ENCODE measurements at regions not wholly inside any gene's neighbourhood (a gene's known extent, or its start where the extent isn't known, plus 50 kb on each side); places are given as distances from the start of the nearest gene placed in this dataset.

DNA sequence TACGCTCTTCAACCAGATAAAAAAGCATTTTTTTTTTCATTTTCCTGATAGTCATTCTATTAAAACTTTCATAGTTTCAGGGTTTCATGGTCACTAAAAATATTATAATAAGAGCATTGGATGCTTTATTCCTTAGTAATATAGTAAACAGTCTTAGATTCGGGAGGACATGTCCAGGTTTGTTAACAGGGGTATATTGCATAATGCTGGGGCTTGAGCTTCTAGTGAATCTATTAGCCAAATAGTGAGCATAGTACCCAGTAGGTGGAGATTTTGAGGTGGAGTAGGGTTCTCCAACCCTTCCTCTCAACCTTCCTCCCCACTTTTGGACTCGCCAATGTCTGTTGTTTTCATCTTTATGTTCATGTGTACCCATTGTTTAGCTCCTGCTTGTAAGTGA, 277.4 kb upstream of the RGS6 start:
- TF ChIP-seq, protein P1, sequence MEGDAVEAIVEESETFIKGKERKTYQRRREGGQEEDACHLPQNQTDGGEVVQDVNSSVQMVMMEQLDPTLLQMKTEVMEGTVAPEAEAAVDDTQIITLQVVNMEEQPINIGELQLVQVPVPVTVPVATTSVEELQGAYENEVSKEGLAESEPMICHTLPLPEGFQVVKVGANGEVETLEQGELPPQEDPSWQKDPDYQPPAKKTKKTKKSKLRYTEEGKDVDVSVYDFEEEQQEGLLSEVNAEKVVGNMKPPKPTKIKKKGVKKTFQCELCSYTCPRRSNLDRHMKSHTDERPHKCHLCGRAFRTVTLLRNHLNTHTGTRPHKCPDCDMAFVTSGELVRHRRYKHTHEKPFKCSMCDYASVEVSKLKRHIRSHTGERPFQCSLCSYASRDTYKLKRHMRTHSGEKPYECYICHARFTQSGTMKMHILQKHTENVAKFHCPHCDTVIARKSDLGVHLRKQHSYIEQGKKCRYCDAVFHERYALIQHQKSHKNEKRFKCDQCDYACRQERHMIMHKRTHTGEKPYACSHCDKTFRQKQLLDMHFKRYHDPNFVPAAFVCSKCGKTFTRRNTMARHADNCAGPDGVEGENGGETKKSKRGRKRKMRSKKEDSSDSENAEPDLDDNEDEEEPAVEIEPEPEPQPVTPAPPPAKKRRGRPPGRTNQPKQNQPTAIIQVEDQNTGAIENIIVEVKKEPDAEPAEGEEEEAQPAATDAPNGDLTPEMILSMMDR (IDR thresholded peaks at IDR 0.05) = no peak
- DNase-seq (no peak), ATAC-seq (no peak), FAIRE-seq (no peak)
- Histone ChIP-seq H3K27ac (no peak overlapping the region), H3K27me3 (no peaks in the 10 kb centered on the region), H3K4me3 (no peak overlapping the region), H3K9me3 (no peaks in the 10 kb centered on the region), H3K4me1 (peaks cover 0 to 11% (median 0%) of the 10 kb centered on the region in 3 donors), H3K36me3 (no peaks in the 10 kb centered on the region)
- WGBS, 2 donors = 97 to 99% methylated on average over 3 of the region's 3 CpGs
- intact Hi-C loops (cut with DNase I) = no loop called here

DNA sequence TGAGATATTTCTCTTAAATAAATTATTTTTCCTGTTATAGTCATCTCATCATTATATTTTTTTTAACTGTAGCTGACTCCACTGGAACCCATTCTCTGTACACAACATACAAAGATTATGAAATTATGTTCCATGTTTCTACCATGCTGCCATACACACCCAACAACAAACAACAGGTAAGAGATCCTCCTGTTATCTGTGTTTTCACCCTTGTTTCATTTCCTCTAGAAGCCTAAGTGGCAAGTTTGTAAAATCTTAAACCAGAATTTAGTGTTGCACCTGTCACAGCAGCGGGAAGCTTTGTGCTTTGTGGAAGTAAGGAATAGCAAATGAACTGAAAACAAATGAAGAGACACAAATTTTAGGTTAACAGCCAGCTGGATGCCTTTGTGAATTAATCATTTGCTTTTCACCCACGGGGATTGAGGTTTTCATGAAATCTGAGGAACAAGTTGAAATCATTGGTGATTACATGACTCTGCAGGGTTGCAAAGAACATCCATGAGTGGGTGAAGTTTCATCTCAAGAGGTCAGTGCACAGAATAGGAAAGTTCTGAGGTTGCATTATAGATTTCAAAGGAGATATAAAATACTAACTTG, 273.9 kb upstream of the RGS6 start:
- Histone ChIP-seq H3K4me3 (no peak overlapping the region), H3K4me1 (peaks cover 0 to 13% (median 0%) of the 10 kb centered on the region in 3 donors), H3K27ac (no peak overlapping the region), H3K27me3 (no peaks in the 10 kb centered on the region), H3K9me3 (no peaks in the 10 kb centered on the region), H3K36me3 (peaks cover 0 to 11% (median 0%) of the 10 kb centered on the region in 3 donors)
- FAIRE-seq (no peak), DNase-seq (no peak), ATAC-seq (no peak)
- TF ChIP-seq, protein P1 (IDR thresholded peaks at IDR 0.05) = no peak
- WGBS, 2 donors = 64 to 66% methylated on average over 2 of the region's 2 CpGs
- intact Hi-C loops (cut with DNase I) = no loop called here

DNA sequence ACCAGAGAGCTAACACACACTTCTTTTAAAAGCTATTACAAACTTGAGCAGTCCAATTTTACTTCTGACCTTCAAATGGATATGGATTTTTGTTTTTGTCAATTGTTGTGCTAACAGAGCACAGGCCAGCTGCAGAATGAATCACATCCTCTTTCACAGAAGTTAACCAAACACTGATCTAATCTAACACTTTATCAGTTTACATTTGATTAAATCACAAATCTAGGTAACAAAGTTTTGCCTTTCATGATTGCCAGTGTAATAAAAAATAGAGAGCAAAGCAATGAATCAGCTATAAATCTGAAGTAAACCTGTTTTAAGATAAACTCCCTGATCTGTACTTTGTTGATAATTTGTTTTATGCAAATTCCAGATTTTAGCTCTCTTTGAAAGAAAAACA, 273.1 kb upstream of the RGS6 start:
- DNase-seq (no peak), ATAC-seq (peak in 3 of 4 donors; percentile 41 to 62 (median 54)), FAIRE-seq (no peak)
- Histone ChIP-seq H3K27ac (no peak overlapping the region), H3K9me3 (no peaks in the 10 kb centered on the region), H3K27me3 (no peaks in the 10 kb centered on the region), H3K4me3 (no peak overlapping the region), H3K36me3 (peaks cover 0 to 11% (median 0%) of the 10 kb centered on the region in 3 donors), H3K4me1 (peaks cover 0 to 13% (median 0%) of the 10 kb centered on the region in 3 donors)
- TF ChIP-seq, protein P1 (IDR thresholded peaks at IDR 0.05) = no peak
- intact Hi-C loops (cut with DNase I) = no loop called here

DNA sequence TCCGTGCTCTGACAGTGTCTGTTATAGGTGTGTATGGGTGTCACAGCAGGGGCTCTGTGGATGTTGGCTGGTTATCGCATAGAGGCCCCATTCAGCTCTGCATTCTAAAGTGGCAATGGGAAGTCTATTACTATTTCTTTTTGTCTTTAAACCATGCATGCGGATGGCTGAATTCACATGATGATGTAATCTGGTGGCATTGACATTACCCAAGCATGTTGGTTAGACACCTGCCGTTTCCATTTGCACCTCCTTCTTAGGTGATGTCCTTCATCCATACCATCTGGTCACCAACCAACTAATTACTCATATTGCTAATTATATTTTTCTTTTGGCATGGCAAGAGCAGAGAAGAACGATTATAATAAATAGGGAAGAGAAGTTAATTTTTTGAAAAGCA, 270.8 kb upstream of the RGS6 start:
- TF ChIP-seq, protein P1 (IDR thresholded peaks at IDR 0.05) = no peak

DNA sequence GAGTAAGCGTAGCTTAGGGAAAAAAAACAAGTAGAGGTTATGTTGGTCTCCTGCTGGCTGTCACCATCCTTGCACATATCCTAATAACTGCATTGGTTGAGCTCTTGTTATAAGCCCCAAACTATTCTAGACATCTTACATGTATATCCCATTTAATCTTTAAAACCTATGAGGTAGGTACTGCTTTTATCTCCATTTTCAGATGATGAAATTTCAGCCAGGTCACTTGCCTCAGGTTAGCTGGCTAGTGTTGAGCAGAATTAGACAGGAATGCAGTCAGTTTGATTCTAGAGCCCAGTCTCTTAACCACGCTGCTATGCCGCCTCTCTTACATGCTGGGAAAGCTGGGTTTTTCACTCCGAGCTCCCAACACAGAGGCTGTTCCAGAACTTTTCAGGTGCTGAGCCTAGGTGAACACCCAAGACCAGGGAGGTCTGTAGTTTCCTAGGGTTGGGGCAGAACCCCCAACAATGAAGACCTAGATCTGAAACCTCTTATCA, 269.9 kb upstream of the RGS6 start:
- intact Hi-C loops (cut with DNase I) = no loop called here
- Histone ChIP-seq H3K36me3 (peaks cover 0 to 11% (median 0%) of the 10 kb centered on the region in 3 donors), H3K27me3 (no peaks in the 10 kb centered on the region), H3K9me3 (no peaks in the 10 kb centered on the region), H3K4me3 (no peak overlapping the region), H3K4me1 (peaks cover 0 to 13% (median 0%) of the 10 kb centered on the region in 3 donors), H3K27ac (no peak overlapping the region)
- no peak for DNase-seq
- no peak for FAIRE-seq
- ATAC-seq = no peak
- TF ChIP-seq, protein P1 (IDR thresholded peaks at IDR 0.05) = no peak
- 97 to 98% methylated on average over 4 of the region's 4 CpGs for WGBS, 2 donors

More for the DNA sequence above, 270.8 kb upstream of the RGS6 start:
- no peak for DNase-seq
- FAIRE-seq = no peak
- Histone ChIP-seq H3K36me3 (peaks cover 0 to 11% (median 0%) of the 10 kb centered on the region in 3 donors), H3K27ac (no peak overlapping the region), H3K27me3 (no peaks in the 10 kb centered on the region), H3K4me3 (no peak overlapping the region), H3K9me3 (no peaks in the 10 kb centered on the region), H3K4me1 (peaks cover 0 to 13% (median 0%) of the 10 kb centered on the region in 3 donors)
- intact Hi-C loops (cut with DNase I) = no loop called here
- no peak for ATAC-seq
- WGBS, 2 donors = 87 to 91% methylated on average over 5 of the region's 5 CpGs
